ENCODE measurements at regions not wholly inside any gene's neighbourhood (a gene's known extent, or its start where the extent isn't known, plus 50 kb on each side); places are given as distances from the start of the nearest gene placed in this dataset.
A peak's percentile ranks its signal among the peaks of the same experiment; 100 is the strongest.

GRCh38 chr9:87109851-87110250 is 162.5 kb upstream of the GAS1 start:
- ChIA-PET POLR2A (interaction anchor here (1.2 kb wide), 1 partner anchor 315 kb away, joined by 3 read pairs; no protein-coding TSS in a partner anchor), CTCF (interaction anchor here (0.8 to 3.8 kb wide), 3 partner anchors 162 to 623 kb away, joined by 3 to 18 read pairs (median 6); partner anchors contain the start of gene GAS1)
- no peak for TF ChIP-seq CTCF (IDR thresholded peaks at IDR 0.05; ENCODE audit: insufficient read depth, low read length, missing control alignments)
- no peak overlapping the region for H3K4me3 ChIP-seq (ENCODE audit: low read depth, low read length)
- peak; percentile 81 for DNase-seq (ENCODE audit: low read depth, low spot score)

GRCh38 chr9:87111010-87111409 is 163.7 kb upstream of the GAS1 start:
- TF ChIP-seq CTCF (IDR thresholded peaks at IDR 0.05; ENCODE audit: insufficient read depth, low read length, missing control alignments) = no peak
- no peak overlapping the region for H3K4me3 ChIP-seq (ENCODE audit: low read depth, low read length)
- DNase-seq (ENCODE audit: low read depth, low spot score) = no peak
- ChIA-PET POLR2A (no interaction called here), CTCF (no interaction called here)

GRCh38 chr9:87112656-87113055 is 165.3 kb upstream of the GAS1 start:
- no peak for DNase-seq (ENCODE audit: low read depth, low spot score)
- no peak for TF ChIP-seq CTCF (IDR thresholded peaks at IDR 0.05; ENCODE audit: insufficient read depth, low read length, missing control alignments)
- POLR2A ChIA-PET = no interaction called here
- CTCF ChIA-PET = interaction anchor here (1.2 kb wide), 1 partner anchor 34 kb away, joined by 4 read pairs; no protein-coding TSS in a partner anchor
- H3K4me3 ChIP-seq (ENCODE audit: low read depth, low read length) = no peak overlapping the region

GRCh38 chr9:87113874-87114273 is 166.6 kb upstream of the GAS1 start:
- ChIA-PET CTCF (interaction anchor here (1.2 to 1.5 kb wide), 2 partner anchors 11 to 186 kb away, joined by 3 read pairs; no protein-coding TSS in a partner anchor), POLR2A (no interaction called here)
- DNase-seq (ENCODE audit: low read depth, low spot score) = no peak
- no peak overlapping the region for H3K4me3 ChIP-seq (ENCODE audit: low read depth, low read length)
- TF ChIP-seq CTCF (IDR thresholded peaks at IDR 0.05; ENCODE audit: insufficient read depth, low read length, missing control alignments) = peak; percentile 4

GRCh38 chr9:87115785-87116184 is 168.5 kb upstream of the GAS1 start:
- ChIA-PET CTCF (interaction anchor here (1.1 to 1.3 kb wide), 2 partner anchors 209 to 210 kb away, joined by 3 to 5 read pairs; no protein-coding TSS in a partner anchor), POLR2A (no interaction called here)
- no peak for DNase-seq (ENCODE audit: low read depth, low spot score)
- no peak for TF ChIP-seq CTCF (IDR thresholded peaks at IDR 0.05; ENCODE audit: insufficient read depth, low read length, missing control alignments)
- no peak overlapping the region for H3K4me3 ChIP-seq (ENCODE audit: low read depth, low read length)

- ChIA-PET CTCF (interaction anchor here (0.8 to 1.3 kb wide), 3 partner anchors 89 to 210 kb away, joined by 3 to 5 read pairs (median 3); no protein-coding TSS in a partner anchor), POLR2A (no interaction called here)
- no peak overlapping the region for H3K4me3 ChIP-seq (ENCODE audit: low read depth, low read length)
- no peak for TF ChIP-seq CTCF (IDR thresholded peaks at IDR 0.05; ENCODE audit: insufficient read depth, low read length, missing control alignments)
- no peak for DNase-seq (ENCODE audit: low read depth, low spot score)
These were observed 169.2 kb upstream of the GAS1 start for GRCh38 chr9:87116492-87116891.

Measured in AG04449 (cell line).